ENCODE measurements at regions not wholly inside any gene's neighbourhood (a gene's known extent, or its start where the extent isn't known, plus 50 kb on each side); places are given as distances from the start of the nearest gene placed in this dataset.

DNA sequence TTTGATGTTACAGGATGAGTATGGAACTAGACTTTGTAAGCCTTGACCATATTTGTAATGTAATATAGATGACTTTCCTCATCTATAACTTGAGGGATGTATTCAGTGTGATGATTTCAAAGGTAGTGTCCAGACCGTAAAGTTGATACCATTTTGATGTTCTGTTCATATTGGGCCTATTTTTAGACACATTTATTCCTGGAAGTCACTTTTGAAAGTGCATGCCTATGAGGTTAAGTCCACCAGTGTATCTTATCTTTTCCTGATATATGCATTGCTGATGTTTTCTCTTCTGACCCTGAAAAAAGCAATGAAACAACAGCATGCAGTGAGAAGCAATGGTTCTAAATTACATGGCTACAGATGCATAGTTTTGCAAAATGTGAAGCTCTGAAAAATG lies 244.7 kb upstream of the PDGFD start:
- no peak for DNase-seq
- 81 to 86% methylated on average over 1 of the region's 1 CpG for WGBS, 2 donors

DNA sequence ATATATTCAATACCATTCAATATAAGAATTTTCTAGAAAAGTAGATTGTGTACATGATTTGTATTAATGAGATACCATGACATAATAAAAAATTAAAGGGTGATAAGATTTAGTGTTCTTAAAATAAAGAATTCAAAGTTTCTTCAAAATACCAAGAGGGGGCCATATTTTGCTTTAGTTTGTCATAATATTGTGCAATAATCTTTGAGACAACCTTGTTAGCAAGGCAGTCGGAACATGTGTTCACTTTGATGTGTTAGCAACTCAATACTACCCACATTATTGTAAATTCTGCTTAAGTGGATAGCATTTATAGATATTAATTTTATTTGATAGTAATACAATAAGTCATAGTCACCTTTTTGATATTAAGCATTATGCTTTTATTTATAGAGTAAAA lies 241.3 kb upstream of the PDGFD start:
- 93 to 95% methylated on average over 1 of the region's 1 CpG for WGBS, 2 donors
- H3K4me1 ChIP-seq: no peaks in the 10 kb centered on the region
- H3K9me3 ChIP-seq: no peaks in the 10 kb centered on the region
- no peak for DNase-seq
- H3K36me3 ChIP-seq: no peaks in the 10 kb centered on the region
- H3K4me3 ChIP-seq: no peak overlapping the region
- no peak overlapping the region for H3K27ac ChIP-seq
- intact Hi-C loops (cut with DNase I): no loop called here
- no peaks in the 10 kb centered on the region for H3K27me3 ChIP-seq
- TF ChIP-seq POLR2A (IDR thresholded peaks at IDR 0.05) (no peak), CTCF (IDR thresholded peaks at IDR 0.05) (no peak), EP300 (IDR thresholded peaks at IDR 0.05) (no peak), POLR2AphosphoS5 (IDR thresholded peaks at IDR 0.05) (no peak)

More for the DNA sequence above, 244.7 kb upstream of the PDGFD start:
- TF ChIP-seq POLR2AphosphoS5 (IDR thresholded peaks at IDR 0.05) (no peak), CTCF (IDR thresholded peaks at IDR 0.05) (no peak), EP300 (IDR thresholded peaks at IDR 0.05) (no peak), POLR2A (IDR thresholded peaks at IDR 0.05) (no peak)
- Histone ChIP-seq H3K27ac (no peak overlapping the region), H3K27me3 (no peaks in the 10 kb centered on the region), H3K4me3 (no peak overlapping the region), H3K9me3 (no peaks in the 10 kb centered on the region), H3K36me3 (no peaks in the 10 kb centered on the region), H3K4me1 (no peaks in the 10 kb centered on the region)
- intact Hi-C loops (cut with DNase I): no loop called here

DNA sequence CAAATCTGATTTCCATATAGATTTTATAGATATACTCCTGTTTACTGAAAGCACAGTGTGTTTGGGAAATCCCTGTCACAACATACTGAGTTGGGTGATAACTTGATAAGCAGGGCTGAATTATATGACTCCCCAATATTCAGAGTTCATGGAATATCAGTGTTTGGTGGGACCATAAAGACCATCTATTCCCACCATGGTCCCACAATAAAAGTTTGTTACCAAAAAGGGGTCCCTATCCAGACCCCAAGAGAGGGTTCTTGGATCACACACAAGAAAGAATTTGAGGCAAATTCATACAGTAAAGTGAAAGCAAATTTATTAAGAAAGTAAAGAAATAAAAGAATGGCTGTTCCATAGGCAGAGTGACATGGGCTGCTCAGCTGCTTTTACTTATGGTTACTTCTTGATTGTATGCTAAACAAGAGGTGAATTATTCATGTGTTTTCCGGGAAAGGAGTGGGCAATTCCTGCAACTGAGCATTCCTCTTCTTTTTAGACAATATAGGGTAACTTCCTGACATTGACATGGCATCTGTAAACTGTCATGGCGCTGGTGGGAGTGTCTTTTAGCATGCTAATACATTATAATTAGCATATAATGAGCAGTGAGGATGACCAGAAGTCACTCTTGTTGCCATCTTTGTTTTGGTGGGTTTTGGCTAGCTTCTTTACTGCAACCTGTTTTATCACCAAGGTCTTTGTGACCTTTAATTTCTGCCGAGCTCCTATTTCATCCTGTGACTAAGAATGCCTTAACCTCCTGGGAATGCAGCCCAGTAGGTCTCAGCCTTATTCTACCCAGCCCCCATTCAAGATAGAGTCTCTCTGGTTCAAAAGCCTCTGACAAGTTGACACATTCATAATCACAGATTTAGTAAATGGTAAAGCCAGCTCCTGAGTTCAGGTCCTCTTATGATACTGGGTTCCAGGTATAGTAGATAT lies 240.6 kb upstream of the PDGFD start:
- no peak for DNase-seq
- 55 to 78% methylated on average over 3 of the region's 3 CpGs for WGBS, 2 donors
- intact Hi-C loops (cut with DNase I): no loop called here
- TF ChIP-seq POLR2A (IDR thresholded peaks at IDR 0.05) (no peak), CTCF (IDR thresholded peaks at IDR 0.05) (no peak), EP300 (IDR thresholded peaks at IDR 0.05) (no peak), POLR2AphosphoS5 (IDR thresholded peaks at IDR 0.05) (no peak)
- Histone ChIP-seq H3K9me3 (no peaks in the 10 kb centered on the region), H3K4me1 (no peaks in the 10 kb centered on the region), H3K27me3 (no peaks in the 10 kb centered on the region), H3K27ac (no peak overlapping the region), H3K36me3 (no peaks in the 10 kb centered on the region), H3K4me3 (no peak overlapping the region)

- WGBS, 2 donors: 62 to 85% methylated on average over 1 of the region's 1 CpG
- Histone ChIP-seq H3K27me3 (no peaks in the 10 kb centered on the region), H3K27ac (no peak overlapping the region), H3K4me1 (no peaks in the 10 kb centered on the region), H3K36me3 (no peaks in the 10 kb centered on the region), H3K4me3 (no peak overlapping the region), H3K9me3 (no peaks in the 10 kb centered on the region)
- no peak for TF ChIP-seq POLR2AphosphoS5 (IDR thresholded peaks at IDR 0.05)
- TF ChIP-seq CTCF (IDR thresholded peaks at IDR 0.05): no peak
- TF ChIP-seq EP300 (IDR thresholded peaks at IDR 0.05): no peak
- TF ChIP-seq POLR2A (IDR thresholded peaks at IDR 0.05): no peak
- no peak for DNase-seq
- intact Hi-C loops (cut with DNase I): no loop called here
Measured at GRCh38 chr11:104402812-104403521, 239.0 kb upstream of the PDGFD start.
